GM20000 (cell line): ENCODE measurements at regions not wholly inside any gene's neighbourhood (a gene's known extent, or its start where the extent isn't known, plus 50 kb on each side); places are given as distances from the start of the nearest gene placed in this dataset.

Source experiments
- DNase-seq: peaks from one replicate; pipeline ENCODE4 v3.0.0; 2012; ENCODE audit warnings: low spot score
- CTCF ChIP-seq: IDR thresholded peaks from 2 replicates; pipeline ENCODE4 v1.5.1; 2012; ENCODE audit warnings: mild to moderate bottlenecking, control low read depth; ENCODE audit errors: extremely low read depth, missing control alignments

GRCh38 chr21:36207577-36208320 lies 51.1 kb downstream of the DOP1B start:
- TF ChIP-seq CTCF = no peak
- DNase-seq = no peak

GRCh38 chr21:36208326-36209013 lies 51.8 kb downstream of the DOP1B start:
- no peak for DNase-seq
- no peak for TF ChIP-seq CTCF

- peak; percentile 53 for DNase-seq
- TF ChIP-seq CTCF = peak; percentile 37
Observed at GRCh38 chr21:36209626-36210171, 53.1 kb downstream of the DOP1B start.

GRCh38 chr21:36210779-36211659 lies 54.4 kb downstream of the DOP1B start:
- DNase-seq = no peak
- TF ChIP-seq CTCF = no peak

- TF ChIP-seq CTCF = no peak
- no peak for DNase-seq
Observed at GRCh38 chr21:36211660-36212512, 55.3 kb downstream of the DOP1B start.

- no peak for TF ChIP-seq CTCF
Observed at GRCh38 chr21:36212513-36212780, 55.8 kb downstream of the DOP1B start.

More at GRCh38 chr21:36212513-36212780, 55.8 kb downstream of the DOP1B start:
- DNase-seq = no peak
